Right renal pelvis (tissue), 4 donors: ENCODE measurements at regions not wholly inside any gene's neighbourhood (a gene's known extent, or its start where the extent isn't known, plus 50 kb on each side); places are given as distances from the start of the nearest gene placed in this dataset.

Experiments
- DNase-seq, 4 donors: peaks; one replicate each; pipeline ENCODE4 v3.0.0-alpha.2; 2013; ENCODE audit warnings: low read depth in 4 of 4, low spot score in 3 of 4, missing footprints in 1 of 4

DNA sequence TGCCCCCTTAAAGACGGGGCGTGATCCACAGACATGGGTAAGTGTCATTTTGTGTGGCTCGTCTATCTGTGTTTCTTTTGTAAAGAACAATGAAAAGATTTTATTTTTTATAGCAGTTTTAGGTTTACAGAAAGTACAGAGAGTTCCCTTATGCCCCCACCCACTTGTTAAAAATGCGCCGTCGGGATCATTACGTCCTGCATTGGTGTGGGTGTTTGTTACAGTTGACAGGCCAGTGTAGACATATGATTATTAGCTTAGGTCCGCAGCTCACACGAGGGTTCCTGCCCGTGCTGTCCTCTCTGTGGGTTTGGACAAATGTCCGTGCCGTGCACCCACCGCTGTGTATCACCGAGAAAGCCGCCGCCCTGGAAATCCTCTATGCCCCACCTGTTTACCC, 50.5 kb downstream of the RGS12 start:
- DNase-seq, result no peak

DNA sequence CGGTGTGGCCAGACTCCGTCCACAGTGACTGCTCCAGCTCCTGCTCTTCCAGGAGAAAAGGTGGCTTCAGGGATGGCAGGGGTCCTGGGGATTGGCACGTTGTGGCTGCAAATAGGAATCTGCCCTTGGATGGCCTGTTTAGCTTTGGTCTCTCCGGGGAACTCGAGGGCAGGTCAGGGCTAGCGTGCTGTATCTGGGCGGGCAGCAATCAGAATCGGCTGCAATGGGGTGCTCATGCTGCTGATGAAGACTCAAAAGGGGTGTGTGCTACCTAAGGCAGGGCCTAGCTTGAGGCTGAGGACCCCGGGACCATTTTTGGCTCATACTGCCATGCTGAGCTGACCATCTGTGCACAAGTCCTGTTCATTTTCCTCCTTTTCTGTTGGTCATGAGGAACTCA, 51.3 kb downstream of the RGS12 start:
- DNase-seq, result no peak

DNA sequence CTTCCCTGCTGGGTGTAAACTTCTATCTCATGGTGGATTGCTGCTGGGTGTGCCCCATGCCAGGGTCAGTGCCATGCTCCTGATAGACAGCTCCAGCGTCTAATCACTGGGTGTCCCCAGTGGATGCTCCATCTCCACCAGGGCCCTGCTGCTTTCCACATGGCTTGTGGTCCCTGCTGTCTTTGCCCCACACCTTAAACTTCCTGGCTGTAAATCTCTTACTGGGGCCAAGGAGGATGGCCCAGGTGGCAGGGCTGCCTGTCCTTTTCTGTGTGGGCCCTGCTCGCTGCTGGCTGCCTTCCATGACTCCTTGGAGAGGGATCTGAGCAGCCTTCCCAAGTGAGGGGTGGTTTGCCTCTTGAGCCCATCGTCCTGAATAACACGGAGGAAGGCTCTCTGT, 51.8 kb downstream of the RGS12 start:
- DNase-seq, result no peak

DNA sequence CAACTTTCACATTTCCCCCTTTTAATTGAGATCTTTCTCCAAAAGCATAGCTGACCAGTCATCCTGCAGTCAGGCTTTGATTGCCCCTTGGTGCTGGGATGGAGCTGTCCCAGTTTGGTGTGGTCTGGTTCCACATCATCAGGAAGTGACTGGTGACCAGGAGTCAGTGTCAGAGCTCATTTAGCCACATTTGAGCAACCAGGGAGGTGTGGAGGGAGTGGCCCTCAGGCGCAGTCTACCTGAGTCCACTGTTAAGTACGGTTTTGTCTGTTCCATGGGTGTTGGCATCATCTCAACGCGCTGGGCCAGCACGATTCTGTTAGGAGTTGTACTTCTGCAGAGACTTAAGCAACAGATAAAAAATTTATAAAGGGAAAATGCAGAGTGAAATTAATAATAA, 52.6 kb downstream of the RGS12 start:
- no peak for DNase-seq

DNA sequence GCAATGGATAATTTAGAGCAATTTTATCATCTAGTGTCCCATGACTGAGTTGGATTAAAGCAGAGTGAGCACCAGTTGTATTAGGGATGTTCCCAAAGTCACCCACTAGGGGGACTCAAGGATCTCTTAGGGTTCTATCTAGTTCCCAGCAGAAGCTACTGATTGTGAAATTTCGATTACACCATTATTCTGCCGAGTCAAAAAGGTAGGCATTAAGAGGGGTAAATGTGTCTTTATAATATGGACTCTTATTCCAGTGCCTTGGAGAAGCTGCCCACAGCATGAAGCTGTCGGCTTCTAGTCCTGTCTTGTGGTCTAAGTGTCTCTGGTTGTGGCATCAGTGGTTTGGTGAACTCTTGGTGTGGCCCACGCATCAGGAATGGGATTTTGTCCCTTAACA, 53.3 kb downstream of the RGS12 start:
- DNase-seq, result peak; percentile 46 to 50 (median 49)

DNA sequence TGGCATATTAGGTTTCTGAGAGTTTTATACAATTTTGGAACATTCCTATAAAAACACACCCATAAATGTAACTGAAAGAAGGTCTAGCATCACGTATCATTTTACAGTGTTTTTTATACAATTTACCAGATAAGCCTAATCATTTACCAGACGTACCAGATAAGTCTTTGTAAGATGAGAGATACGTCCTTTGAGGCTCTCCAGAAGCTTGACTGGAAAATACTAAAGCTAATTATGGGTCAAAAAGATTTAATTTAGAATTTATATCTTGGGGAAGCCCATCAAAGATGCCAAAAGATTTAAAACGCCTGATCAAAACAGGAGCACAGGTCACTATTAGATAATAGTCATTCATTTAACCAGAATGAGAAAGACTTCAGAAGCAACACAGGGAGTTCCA, 55.0 kb downstream of the RGS12 start:
- DNase-seq, result no peak

DNA sequence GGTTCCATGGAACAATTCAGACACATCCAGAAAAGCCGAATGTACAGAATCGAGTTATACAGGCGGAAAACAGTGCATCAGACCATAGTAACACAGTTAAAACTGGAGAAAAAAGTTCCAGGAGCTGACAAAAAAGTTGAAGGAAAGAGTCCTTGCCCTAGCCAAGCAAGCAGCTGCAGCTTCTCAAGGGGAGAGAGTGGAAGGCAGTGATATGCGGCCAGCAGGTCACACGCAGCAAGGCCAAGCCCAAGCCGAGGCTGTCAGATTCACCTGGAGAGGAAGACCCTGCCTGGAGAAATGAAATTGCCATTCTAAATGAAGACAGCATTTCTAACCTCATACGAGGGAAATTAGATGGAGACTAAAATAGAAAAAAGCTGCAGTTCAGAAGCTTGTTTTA, 55.8 kb downstream of the RGS12 start:
- DNase-seq, result no peak

DNA sequence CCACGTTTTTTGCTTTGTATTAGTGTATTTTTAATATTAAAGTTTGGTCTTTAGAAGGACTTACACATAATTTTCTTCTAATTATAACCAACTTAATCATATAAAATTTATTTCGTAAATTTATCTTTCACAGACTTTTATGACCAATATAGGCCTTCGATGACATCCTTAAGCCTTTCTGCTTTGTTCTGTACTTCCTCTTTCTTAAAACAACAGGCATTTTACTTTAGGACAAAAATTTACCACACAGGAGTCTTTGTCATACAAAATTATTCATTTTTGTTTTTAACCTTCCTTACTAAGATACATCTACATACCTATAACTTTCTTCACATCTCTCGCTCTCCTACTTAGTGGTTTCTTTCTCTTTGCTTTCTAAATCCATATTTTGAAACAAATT, 56.3 kb downstream of the RGS12 start:
- DNase-seq, result no peak

DNA sequence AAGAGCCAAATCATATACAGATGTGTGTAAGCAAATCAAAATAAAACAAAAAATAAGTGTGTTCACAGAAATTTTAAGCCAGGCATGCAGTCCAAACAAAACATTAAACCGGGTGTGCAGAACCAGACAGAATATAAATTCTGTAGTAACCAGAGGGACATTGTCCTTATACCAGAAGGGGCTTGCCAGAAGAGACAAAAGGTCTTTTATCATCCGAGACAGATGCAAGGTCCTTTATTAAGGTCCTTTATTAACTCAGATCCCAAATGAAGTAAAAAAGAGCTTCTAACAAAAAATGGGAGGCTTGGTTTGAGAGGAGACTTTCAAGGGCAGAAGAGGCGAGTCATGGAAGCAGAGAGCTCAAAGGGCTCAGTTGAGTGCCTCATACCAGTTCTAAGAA, 59.2 kb downstream of the RGS12 start:
- no peak for DNase-seq

DNA sequence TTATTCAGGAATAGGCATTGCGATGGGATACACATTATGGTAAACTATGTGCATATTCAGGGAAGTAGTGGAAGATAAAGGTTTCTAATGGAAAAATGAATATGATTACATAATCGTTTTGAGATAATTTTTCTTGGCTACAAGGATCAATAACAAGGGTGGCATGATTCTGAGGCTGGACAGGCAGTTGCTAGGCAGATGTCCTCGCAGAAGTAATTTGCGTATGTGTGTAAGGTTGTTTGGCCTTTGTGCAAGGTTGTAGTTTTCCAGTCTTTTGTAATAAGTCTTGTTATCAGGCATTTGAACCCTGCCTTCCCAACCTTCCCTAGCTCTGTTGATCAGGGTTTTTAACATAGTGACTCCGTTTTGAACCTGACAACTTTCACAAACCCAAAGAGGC, 59.7 kb downstream of the RGS12 start:
- DNase-seq, result no peak

DNA sequence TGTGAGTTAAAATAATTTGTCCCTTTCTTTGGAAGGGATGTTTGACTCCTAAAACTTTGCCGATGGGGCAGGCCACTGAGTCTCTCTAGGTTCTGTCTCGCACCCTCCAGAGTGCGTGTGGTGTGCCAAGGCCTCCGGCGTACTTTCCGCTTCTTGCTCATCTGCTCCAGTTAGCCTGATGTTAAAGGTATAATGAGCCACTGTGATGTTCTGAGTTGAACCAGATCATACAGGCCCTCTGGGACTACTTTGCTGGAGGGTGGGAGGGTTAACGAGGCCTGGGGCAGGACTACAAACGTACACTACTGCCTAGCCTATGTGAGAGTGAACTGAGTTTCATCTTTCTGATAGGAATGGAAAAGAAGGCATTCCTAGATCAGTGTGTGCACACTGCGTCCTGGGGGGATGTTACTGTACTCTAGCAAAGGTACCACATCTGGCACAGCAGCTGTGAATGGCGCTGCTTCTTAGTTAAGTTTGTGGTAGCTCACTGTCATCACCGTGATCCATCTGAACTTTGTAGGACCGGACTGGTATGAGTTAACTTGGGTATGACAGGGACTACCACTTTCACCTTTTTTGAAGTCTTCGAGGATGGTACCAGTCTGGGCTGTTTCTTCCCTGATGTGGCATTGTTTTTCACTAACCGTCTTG, 60.2 kb downstream of the RGS12 start:
- no peak for DNase-seq

DNA sequence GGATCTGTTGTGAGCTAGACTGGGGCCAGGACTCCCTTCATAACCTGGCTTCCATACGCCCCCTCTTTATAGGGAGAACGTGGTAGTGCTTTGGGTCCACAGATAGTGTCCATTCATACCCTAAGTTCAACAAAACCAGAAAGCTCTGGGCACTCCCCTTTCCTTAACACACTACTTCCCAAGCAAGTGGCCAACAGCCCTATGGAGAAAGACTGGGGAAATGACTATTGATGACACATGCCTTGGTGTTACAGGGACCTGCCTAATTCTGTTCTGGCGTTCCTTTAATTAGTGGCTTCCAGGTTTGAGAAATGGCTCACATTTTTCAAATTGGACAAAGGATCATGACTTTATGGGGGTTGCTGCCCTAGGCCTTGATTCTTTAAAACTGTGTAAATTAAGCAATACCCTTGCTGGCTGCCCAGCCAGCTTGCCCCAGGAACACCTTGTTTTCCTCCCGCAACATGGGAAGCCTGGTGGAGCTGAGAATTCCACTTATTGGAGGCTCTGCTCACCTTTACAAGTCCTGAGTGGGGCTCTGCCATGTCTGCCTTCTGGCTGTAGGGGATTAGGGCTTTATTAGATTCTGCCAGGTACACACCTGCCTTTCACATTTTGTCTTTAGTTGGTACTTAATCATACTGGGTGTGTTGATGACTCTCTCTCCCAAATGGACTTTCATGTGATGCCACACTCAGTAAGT, 61.1 kb downstream of the RGS12 start:
- DNase-seq, result no peak

DNA sequence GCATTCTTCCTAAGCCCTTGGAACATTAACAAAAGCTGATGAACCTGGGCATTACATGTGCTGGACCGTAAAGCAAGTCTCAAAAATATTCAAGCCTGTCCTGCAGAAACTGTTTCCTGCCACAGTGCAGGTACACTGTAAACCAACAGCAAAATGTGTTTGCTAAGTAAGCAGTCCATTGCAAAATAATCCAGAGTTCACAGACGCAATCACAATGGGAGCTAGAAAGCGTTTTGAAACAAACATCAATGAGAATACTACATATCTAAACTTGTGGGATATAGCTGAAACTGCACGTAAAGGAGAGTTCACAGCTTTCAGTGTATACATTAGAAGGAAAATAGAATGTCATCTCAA, 61.6 kb downstream of the RGS12 start:
- no peak for DNase-seq

DNA sequence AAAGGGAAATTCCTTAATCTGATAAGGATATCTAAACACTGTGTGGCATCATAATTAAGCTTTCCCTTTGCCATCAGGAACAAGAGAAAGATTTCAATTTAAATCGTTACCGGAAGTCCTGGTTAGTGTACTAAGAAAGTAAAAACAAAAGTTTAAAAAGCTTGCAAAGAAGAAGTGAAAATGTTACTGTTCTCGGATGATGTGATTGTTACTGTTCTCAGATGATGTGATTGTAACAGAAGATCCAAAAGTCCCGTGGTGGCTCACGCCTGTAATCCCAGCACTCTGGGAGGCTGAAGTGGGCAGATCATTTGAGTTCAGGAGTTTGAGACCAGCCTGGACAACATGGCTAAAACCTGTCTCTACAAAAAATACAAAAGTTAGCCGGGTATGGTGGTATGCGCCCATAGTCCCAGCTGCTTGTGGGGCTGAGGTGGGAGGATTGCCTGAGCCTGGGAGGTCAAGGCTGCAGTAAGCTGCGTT, 62.5 kb downstream of the RGS12 start:
- DNase-seq, result no peak

DNA sequence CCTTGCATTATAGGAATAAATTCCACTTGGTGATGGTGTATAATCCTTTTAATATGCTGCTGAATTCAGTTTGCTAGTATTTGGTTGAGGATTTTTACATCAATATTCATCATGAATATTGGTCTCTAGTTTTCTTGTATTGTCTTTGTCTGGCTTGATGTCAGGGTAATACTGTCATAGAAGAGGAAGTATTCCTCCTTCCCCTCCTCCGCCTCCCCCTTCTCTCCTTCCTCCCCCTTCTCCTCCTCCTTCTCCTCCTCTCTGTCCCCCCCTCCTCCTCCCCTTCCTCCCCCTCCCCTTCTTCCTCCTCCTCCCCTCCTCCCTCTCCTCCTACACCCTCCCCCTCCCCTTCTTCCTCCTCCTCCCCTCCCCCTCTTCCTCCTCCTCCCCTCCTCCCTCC, 65.8 kb downstream of the RGS12 start:
- no peak for DNase-seq

DNA sequence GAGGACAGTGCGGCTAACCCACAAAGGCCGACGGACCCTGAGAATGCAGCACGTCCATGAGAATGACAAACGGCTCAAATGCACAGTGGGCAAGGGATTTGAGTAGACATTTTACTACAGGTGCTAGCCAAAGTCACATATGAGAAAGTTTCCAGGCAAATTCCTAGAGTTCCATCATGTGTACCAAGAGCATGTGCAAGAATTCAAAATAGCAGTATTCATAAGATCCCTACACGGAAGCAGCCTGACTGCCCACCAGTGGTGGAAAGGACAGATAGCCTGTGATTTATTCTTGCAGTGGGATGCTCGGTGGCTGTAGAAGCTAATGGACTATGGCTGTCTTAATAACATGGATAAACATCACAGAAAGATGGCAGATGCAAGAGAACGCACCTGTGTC, 68.0 kb downstream of the RGS12 start:
- DNase-seq, result no peak

DNA sequence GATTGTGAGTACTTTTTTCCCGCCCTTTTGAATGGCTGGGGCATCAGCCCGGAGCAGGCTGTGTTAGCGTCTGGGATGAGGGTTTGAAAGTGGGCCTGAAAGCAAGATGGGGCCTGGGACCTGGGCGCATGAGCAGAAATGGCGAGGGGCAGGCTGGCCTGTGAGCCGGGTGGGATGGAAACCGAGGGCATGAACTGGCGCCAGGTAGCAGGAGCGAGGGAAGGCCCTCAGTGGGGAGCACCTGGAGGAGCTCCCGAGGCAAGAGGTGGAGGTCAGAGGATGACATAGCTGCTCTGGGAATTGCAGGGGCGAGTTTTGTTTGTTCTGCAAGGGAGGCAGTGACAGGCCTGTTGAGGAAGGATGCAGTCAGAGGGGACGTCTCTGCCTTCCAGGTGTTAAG, 68.6 kb downstream of the RGS12 start:
- no peak for DNase-seq

DNA sequence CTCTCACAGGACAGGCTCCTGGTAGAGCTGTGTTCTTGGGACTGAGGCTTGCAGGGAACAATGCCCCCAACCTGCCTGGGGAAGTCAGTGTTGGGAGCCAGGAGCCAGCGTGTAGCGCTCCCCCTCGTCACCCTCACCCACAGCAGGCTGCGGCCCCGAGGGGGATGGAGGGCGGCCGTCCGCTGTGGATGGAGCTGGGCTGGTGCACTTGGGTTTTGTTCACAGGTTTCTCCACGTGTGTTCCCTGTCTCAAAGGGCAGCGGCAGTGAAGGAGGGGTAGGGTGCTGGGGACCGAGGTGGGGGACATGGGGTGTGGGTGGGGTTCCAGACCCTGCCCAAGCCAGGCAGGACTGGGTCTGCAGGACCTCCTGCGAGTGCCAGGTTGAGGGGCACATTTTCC, 69.1 kb downstream of the RGS12 start:
- no peak for DNase-seq

DNA sequence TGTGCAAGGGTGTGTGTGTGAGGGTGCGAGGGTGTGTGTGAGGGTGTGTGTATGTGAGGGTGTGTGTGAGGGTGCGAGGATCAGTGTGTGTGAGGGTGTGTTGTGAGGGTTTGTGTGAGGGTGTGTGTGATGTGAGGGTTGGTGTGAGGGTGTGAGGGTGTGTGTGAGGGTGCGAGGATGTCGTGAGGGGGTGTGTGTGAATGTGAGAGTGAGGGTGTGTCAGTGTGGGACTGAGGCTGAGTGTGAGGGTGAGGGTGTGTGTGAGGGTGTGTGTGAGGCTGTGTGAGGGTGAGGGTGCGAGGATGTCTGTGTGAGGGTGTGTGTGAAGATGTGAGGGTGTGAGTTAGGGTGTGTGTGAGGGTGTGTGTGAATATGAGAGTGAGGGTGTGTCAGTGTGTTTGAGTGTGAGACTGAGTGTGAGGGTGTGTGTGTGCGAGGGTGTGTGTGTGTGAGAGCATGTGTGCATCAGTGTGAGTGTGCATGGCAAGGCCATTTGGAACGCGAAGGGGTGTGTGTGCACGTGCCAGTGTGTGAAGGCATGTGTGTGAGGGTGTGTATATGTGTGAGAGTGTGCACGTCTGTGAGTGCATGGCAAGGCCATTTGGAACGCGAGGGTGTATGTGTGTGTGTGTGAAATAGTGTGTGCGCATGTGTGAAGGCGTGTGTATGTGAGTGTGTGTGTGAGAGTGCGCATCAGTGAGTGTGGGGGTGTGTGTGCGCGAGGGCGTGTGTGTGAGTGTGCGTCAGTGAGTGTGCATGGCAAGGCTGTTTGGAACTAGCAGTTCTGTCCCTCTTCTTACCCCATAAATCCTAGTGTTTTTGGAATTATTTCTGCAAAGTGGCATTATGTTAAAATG, 69.8 kb downstream of the RGS12 start:
- DNase-seq, result no peak

DNA sequence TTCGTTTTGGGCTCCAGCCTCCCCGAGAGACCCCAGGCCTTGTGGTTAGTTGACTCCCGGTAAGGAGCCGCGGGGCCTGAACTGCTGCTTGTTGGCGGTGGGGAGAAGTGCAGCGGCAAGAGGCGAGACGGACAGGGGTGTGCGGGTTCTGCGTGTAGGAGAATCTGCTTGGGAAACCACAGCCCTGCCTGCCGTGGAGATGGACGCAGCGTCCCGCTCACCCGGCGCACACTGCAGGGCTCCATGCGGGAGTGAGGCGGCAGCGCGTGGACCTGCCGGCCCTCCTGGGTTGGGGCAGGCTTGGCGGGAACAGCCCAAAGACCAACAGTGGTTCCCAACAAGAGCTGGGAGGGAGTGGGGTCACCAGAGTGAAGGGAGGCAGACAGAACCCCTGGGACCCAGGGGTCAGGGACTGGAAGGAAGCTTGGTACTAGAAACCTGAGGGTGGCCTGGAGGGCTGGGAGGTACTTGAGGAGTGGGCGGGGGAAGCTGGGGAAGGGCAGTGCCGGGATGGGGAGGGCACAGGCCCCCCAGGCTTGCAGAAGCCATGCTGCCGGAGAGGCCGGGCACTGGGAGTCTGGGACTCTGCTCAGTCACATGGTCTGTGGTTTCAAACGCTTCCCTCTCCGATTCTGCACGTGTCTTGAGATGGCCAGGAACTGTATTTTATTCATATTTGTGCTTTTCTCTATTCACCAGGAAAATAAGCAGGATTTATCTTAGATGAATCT, 70.8 kb downstream of the RGS12 start:
- DNase-seq, result no peak

DNA sequence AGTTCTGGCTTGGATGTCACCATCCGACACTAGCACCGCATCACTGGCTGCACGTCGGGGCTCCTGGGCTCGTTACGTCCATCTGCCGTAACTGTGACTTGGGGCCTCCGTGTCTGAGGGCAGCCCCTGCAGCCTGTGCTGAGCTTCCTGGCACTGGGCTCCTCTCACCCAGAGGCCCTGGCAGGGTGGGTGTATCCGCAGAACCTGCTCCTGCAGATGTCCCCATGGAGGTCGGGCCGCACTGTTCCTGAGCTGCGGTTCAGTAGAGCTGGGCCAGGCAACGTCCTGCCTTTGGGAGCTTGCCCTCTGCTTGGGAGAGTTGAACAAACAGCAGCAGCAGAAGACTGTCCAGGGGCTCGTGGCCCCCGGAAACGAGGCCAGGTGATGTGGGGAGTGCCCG, 71.4 kb downstream of the RGS12 start:
- DNase-seq, result no peak
